AG20443 (cell line): ENCODE measurements at regions not wholly inside any gene's neighbourhood (a gene's known extent, or its start where the extent isn't known, plus 50 kb on each side); places are given as distances from the start of the nearest gene placed in this dataset.
"Not testable (repeated sequence)": the region's sequence is repeated elsewhere in the genome, so short reads cannot be mapped to it uniquely, and the experiment has no call there.

Experiments used
- DNase-seq: peaks from one replicate; pipeline ENCODE4 v3.0.0; 2012; ENCODE audit warnings: low spot score, mixed read lengths

DNA sequence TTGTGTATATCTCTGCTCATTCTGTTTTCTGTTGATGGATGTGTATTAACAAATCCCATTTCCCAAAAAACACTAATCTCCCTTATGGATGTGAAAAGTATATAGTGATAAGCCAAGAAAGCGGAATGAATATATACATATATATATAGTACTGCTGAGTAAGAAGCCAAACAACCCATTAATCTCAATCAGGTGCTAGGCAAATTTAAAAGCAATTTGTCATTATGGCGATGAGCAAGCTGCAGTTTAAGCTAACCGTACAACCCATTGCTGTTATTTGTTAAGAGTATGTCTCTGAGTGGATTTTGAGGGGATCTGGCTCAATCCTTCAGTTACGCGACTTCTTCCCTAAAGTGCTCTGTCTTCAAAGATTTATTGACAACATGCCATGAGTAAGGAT is 640.4 kb upstream of the ARRDC3 start:
- no peak for DNase-seq

DNA sequence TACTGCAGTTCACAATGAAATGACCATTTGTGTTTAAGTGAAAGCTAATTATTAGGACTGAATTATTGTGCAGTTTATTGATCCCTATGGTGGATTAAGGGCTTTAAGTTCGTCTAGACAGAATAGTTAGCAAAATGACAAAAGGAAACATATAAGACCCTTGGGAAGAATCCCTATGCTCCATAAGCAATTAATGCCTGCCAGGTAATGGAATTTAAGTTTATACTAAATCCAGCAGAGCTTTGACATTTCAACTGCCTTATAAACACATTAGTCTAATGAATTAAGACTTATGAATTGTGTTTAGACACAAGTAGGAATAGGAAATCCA is 640.0 kb upstream of the ARRDC3 start:
- no peak for DNase-seq

DNA sequence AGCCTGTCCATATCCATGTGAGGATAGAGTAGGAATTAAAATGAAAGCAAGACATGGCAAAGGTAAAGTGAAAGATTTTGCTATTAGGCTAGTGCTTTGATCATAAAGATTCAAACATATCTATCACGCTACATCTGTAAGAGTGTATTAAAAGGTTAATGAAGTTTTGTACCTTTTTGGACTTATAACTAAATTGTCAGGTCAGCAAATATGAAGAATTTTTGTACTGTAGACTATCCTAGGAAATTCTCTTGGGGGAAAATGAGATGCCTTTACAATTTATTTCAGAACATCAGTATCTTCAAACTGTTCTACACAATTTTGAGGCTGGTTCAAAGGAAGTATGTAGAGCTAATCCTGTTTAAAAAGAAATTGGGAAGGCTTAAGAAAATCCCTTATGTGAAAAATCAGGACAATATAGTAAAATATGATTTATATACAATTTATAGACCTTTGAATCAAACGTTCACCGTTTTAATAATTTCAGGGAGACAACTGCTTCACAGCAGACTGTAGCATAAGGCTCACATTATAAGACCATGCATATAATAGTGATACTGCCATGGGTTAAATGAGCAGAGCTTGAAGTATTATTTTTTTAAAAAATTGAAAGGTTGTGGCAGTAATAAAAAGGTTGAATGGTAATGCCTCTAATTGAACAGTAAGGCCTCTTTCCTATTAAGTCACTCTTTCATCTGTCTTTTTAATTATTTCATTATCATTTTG is 639.5 kb upstream of the ARRDC3 start:
- no peak for DNase-seq

DNA sequence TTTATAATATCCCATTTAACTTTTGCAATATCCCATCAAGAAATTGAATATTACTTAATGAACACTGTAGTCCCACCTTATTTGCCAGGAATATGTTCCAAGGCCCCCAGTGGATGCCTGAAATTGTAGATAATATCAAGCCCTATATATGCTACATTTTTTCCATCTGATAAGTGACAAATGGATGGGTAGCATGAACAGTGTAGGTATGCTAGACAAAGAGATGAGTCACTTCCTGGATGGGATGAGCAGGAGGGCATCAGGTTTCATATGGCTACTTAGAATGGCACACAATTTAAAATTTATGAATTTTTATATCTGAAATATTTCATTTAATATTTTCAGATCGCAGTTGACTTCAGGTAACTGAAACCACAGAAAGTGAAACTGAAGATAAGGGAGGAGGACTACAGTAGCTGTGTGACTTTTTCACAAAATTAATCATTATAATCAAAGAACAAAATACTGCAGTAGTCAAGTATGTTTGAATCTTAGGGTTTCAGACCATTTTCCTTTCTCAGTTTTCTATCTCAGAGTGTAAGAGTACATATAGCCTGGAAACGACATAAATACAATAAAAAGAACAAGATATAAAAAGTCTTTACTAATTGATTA is 636.4 kb upstream of the ARRDC3 start:
- DNase-seq, result no peak

DNA sequence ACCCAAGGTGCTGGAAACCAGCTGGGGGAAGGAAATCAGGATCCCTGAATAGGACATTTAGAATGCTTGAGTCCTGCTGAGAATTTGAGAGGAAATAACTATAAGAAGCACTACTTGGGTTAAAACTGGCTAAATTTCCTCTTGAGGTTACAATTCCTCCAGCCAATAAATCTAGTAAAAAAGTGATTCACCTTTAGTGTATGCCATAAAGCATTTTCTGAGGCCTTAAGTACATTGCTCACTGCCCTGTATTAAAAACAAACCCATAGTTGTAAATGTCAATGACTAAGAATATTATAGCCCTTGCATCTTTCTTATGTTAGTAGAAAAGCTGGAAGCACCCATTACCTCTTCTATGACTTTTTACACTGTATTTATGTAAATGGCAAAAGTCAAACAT is 634.7 kb upstream of the ARRDC3 start:
- DNase-seq, result peak; percentile 7

DNA sequence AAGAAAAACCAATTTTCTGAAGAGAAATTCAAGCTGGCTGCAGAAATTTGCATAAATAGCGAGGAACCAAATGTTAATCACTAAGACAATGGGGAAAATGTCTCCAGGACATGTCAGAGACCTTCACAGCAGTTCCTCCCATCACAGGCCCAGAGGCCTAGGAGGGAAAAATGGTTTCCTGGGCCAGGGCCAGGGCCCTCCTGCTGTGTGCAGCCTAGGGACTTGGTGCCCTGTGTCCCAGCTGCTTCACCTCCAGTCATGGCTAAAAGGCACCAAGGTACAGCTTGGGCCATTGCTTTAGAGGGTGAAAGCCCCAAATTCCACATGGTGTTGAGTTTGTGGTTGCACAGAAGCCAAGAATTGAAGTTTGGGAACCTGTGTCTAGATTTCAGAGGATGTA is 628.7 kb upstream of the ARRDC3 start:
- DNase-seq, result not testable (repeated sequence)

DNA sequence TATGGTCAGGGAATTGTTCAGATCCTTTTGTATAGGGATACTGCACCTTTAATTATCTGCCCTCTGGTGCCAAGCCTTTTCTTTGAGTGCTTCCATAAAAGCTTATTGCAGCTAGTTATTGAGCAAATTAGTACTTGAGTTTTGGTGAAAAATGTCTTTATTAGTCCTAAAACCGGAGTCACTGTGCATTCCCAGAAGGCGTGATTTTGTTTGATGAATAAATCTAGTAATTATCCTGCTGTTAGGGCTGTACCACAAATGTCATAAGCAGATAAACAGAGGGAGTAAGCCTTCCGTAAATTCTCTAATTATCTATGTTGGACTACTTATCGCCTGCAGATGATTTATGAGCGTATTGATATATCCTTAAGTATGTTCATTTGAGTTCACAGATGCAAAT is 620.7 kb upstream of the ARRDC3 start:
- no peak for DNase-seq

DNA sequence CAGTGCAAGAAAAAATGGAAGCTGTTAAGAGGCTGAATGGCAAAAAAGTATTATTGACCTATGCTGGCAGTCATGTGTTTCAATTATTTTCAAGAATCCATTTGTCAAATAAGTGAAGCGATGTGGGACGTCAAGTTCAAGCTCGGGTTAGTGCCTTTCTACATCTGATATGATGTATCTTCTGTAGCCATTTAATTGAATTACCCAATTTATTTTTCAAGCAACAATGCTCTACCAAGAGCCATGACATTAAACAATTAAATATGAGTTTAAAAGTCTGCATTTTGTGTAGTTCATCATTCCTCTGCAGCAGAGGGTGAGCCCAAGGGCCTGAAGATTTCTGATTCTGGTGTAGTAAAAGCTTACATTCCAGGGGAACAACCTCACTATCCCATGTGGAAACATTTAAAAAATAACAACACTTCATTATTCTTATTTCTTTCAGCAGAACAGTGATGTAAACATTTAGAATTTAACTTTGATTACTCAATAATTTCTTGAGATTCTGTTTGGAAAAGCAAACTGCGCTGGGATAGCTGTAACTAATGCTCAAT is 619.7 kb upstream of the ARRDC3 start:
- DNase-seq, result no peak

DNA sequence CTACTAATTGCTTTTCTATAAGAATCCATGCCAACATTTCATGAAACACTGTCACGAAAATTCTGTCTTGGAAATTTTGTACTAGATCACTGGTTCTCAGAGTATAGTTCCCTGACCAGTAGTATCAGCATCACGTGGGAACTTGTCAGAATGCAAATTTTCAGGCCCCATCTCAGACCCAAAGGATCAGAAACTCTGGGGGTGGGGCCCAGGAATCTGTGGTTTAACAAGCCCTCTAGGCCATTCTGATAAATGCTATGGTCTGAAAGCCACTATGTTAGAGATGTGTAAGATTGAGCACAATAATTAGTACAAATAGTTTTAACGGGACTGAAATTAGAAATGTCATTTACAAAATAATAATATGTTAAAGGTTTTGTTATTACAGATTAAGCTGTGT is 615.7 kb upstream of the ARRDC3 start:
- no peak for DNase-seq

DNA sequence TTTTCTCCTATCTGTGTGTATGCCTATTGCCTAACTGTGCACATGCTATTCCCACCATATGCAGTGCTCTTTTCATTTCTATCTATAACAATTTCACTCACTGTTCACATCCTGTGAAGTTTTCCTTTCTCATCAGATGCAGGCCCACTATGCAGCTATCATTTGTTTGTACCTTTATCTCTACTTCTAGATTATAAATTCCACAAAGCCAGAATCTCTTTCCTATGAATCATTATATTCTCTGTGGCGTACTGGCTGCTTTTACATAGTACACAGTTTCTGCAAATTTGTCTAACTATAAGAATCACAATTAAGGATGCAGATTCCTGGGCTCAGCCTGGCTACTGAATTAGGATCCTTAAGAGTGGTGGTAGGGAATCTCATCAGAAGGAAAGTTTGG is 600.8 kb upstream of the ARRDC3 start:
- DNase-seq, result no peak

DNA sequence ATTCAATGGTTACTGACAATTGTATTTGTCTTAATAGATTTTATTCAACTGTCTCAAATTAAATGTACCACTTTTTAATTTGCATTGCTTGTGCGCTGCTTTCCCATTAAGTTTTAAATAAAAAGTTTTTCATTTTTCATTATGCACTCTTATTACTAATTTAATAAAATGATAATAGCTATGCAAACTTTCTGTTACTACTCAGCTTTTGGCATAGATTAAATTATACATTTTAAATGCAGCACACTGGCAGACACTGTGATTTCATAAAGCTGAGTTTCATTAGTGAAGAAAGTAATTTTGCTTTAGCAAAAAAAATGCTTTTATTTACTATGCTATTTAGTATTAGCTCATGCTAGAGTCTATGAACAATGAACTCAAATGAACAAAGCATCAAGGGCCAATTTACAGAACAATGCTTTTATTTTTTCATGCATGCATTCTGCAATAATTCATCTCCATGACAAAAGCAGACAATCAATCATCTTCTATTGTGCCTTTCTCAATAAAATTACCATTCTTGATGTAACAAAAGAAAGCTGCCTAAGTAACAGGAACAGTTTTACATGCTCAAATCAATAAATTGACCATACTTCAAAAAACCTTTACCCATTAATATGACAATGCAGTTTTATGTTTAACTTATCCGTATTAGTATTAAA is 595.2 kb upstream of the ARRDC3 start:
- DNase-seq, result no peak

DNA sequence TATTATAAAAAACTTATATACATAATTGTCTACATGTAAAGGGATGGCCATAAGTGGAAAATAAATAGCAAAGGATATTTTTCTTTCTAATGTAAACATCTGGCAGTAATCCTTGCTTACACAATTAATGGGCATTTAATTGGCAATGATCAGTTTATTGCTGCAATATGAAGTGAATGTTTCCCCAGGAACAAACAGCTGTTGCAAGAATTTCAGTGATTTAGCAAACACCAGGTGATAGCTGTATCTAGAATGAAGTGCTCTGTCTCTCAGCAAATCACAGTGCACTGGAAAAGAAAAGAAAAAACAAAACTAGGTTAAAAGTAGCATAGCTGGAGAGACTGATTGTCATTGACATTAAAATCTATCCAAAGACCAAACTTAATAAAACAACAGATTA is 594.5 kb upstream of the ARRDC3 start:
- no peak for DNase-seq

DNA sequence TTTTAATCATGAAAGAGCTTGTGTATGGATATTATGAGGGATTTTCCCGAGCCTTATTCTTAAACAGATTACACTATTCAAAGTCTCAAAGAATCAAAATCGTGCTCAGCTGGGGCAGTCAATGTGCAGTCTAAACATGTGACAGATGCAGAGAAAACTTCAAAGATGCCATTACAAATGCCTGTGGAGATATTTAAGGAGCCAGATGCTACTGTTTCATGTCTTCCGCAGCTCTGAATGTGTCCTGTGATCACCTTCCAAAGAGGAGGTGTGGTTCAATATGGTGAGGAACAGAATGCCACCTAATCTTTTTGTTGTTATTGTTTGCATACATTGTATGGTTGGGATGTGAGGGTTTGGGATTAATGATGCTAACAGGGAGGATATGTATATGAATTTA is 593.3 kb upstream of the ARRDC3 start:
- DNase-seq, result no peak

DNA sequence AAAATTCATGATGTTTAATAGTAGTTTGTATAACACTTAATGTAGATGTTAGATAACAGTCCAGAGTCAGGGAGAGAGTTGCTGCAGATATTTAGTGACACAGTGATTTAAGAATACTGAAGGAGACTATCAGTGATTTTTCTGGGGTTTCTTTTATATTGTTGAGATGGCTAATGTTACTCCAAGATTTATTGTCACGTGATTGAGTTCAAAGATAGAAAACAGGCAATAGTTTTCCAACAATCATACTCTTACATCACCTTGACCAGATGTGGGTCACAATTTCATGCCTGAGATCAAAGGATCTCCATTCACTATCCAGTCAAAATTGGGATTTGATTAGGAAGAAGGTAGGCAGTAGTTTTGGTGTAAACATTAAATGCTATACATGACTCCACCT is 580.0 kb upstream of the ARRDC3 start:
- no peak for DNase-seq

DNA sequence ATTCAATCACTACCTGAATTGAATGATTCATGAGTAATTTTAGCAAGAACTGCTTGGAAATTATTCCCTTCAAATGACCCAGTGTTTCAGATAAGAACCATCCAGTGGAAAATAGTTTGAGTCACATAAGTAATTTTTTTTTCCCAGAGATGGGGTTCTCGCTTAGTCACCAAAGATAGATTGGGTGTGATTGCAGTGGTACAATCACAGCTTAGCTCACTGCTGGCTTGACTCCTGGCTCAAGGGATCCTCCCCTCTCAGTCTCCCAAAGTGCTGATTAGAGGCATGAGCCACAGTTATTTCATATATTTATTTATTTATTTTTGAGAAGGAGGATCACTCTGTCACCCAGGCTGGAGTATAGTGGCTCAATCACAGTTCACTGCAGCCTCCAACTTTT is 574.5 kb upstream of the ARRDC3 start:
- DNase-seq, result no peak

DNA sequence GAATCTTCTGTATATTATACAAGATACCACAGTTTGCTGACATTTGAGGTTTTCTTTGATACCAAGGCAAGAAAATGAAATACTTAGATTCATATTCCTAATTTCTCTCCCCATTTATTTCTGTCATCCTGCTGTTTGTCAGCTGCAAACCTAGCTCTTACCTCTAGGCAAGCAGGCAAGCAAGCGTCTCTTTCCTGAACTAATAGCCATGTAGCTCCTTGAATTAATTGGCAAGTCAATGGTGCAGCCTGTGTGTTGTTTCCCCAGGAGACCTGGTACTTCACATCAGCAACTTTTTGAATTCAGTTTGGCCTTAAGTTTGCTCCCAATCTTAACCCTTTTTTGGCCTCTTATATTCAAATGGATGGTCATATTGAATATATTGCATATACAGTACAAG is 573.6 kb upstream of the ARRDC3 start:
- DNase-seq, result no peak

DNA sequence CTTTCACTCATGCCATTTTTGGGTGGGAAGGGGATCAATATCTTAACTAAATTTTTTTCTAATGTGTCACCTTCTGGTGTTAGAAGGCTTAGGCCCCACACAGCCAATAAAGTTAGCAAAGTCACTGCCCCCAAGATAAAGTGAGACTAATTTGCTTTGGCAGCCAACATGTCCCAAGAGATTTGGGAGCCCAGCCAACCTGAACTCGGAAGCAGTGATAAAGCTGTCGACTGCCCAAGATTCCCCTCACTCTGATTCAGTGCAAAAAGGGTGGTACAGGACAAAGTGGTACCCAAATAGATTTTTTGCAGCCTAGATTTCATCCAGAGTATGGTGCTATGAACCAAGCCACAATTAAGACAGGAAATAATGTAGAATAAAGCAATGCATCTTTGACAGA is 572.5 kb upstream of the ARRDC3 start:
- DNase-seq, result no peak

DNA sequence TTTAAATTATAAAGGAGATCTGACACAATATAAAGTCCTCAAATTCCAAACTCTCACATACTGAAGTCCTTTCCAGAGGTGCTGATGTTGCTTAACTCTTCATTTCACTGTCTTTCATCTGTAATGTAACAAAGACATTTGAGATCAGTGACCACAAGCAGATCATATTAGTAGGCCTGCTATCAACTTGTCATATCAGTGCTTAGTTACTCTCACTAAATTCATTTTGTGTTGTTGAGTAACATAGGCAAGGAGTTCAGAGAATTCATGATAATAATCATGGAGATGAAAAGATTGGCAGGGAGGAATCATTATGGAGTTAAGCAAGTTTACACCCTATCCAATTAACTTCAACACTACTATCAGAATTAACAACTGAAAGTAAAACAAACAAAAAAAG is 571.0 kb upstream of the ARRDC3 start:
- no peak for DNase-seq

DNA sequence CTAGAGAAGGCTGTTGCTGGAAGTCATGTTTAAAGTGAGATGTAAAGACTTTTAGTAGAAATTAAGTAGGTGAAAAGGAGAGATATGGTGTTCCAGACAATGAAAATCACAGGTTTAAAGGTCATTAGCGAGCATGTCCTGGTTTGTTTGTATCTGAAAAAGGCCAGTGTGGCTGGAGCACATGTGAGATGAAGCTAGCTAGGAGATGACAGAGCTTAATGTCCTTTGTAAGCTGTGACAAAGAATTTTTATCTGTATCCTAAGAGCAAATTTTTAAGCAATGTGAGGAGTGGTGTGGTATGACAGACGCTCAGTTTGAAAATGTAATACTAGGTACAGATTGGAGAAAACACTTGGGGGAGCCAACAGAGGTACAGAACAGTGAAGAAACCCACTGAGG is 567.2 kb upstream of the ARRDC3 start:
- DNase-seq, result no peak

DNA sequence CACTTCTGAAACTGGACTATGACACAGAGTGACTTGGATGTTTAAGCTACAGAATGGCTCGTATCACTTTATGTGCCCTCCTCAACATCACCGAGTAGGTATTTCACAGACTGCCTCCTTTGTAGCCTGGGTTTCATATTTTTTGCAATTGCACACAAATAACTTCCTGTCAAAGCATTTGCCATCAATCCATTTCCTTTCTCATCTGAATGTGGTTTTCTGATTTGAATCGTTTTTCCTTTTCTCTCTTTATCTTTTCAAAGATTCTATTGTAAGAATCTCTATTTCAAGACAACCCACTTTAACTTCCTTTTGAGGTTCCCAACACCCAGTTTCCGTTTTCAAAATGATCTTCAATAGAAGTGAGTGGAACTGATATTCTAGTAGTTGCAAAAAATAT is 563.8 kb upstream of the ARRDC3 start:
- DNase-seq, result no peak

DNA sequence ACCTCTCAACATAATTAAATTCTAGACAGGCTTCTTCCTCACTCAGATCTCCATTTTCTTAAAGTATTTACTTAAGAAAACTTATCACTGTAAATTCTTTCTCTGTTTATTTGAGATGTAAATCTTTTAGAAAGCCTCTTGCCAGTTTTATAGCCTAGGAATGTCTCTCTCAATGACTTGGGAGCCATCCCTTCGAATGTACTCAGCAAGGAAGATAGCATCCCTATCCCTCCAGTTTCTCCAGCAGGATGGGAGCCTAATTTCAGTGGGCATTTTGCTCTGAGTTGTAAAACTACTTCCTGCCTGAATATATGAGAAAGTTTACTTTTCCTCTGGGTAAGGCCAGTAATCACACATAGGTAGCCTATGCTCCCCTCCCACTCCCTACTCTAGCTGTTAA is 558.5 kb upstream of the ARRDC3 start:
- no peak for DNase-seq

DNA sequence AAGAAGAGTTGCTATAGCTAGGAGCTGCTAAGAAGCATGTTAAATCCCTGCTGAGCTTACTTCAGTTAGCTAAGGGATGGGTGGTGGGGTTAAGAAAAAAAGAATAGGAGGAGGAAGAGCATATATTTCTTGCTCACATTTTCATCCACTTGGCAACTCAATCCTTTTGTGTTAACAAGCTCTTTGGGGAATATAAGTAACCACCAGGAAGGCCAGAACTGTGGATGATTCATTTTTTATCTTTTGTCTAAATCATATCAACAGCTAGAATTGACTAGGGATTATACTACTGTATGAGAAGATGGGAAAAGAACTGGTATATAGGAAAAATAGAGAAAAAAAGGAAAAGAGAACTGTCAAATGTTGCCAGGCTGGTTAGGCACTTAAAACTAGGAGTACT is 555.3 kb upstream of the ARRDC3 start:
- no peak for DNase-seq

DNA sequence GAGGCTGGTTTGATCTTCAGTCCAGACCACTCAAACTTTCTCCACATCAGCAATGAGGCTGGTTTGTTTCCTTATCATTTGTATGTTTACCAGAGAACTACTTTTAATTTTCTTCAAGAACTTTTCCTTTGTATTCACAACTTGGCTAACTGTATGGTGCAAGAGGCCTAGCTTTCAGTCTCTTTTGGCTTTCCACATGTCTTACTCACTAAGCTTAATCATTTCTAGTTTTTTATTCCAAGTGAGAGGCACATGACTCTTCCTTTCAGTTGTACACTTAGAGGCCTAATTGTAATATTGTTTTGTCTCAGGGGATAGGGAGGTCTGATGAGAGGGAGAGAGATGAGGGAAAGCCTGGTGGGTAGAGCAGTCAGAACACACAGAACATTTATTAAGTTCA is 554.0 kb upstream of the ARRDC3 start:
- DNase-seq, result no peak

DNA sequence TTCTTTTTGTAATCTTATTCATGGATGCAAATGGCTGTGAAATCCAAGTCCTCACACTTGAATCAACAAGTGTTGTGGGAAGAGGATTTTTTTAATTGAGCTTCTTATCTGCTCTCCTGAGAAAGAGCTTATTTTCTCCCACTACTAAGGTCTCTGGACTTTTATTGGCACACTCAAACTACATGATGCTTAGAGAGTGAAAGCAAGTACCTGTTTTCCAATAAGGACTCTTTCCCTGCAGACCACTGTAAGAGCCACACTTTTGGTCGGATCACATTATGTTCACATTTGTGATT is 546.4 kb upstream of the ARRDC3 start:
- no peak for DNase-seq
